CD14-positive monocyte (primary cell): ENCODE measurements at regions not wholly inside any gene's neighbourhood (a gene's known extent, or its start where the extent isn't known, plus 50 kb on each side); places are given as distances from the start of the nearest gene placed in this dataset.

Experiments
- DNase-seq, 3 donors: peaks; one replicate each; pipeline ENCODE4 v3.0.0-alpha.2; 2011 to 2022
- H2AFZ ChIP-seq: 2 replicates; pipeline ENCODE4 v1.6.0; 2012; ENCODE audit warnings: mild to moderate bottlenecking, low read depth, low read length, inconsistent platforms; ENCODE audit not compliant: insufficient read depth, poor library complexity, severe bottlenecking
- H3K27ac ChIP-seq, 2 donors: 1 replicate in 1 of 2; 2 replicates in 1 of 2; pipeline ENCODE4 v1.5.1; 2012 to 2013; ENCODE audit warnings: low read length in 2 of 2, control low read depth in 1 of 2, inconsistent platforms in 1 of 2, low read depth in 1 of 2, mild to moderate bottlenecking in 1 of 2
- H3K27me3 ChIP-seq, 2 donors: one replicate each; pipeline versions ENCODE4 v1.6.0 to v1.6.1; 2011 to 2013; ENCODE audit warnings: low read length in 2 of 2; ENCODE audit not compliant: control insufficient read depth in 2 of 2, insufficient read depth in 2 of 2
- H3K36me3 ChIP-seq, 2 donors: replicated peaks in 1 of 2; 1 replicate in 1 of 2; 2 replicates in 1 of 2; pipeline versions ENCODE4 v1.5.1 to v1.6.1; 2012 to 2013; ENCODE audit warnings: low read length in 2 of 2, control low read depth in 1 of 2, inconsistent platforms in 1 of 2, mild to moderate bottlenecking in 1 of 2; ENCODE audit not compliant: insufficient read depth in 2 of 2, control insufficient read depth in 1 of 2
- H3K4me1 ChIP-seq, 2 donors: 1 replicate in 1 of 2; 2 replicates in 1 of 2; pipeline versions ENCODE4 v1.5.1 to v1.6.1; 2012 to 2013; ENCODE audit warnings: low read length in 2 of 2, control low read depth in 1 of 2, inconsistent platforms in 1 of 2, mild to moderate bottlenecking in 1 of 2, moderate library complexity in 1 of 2; ENCODE audit not compliant: insufficient read depth in 2 of 2, control insufficient read depth in 1 of 2
- H3K4me2 ChIP-seq: replicated peaks from 2 replicates; pipeline ENCODE3; 2012; ENCODE audit warnings: low read length, moderate library complexity, mild to moderate bottlenecking; ENCODE audit not compliant: poor library complexity, severe bottlenecking; ENCODE audit errors: extremely low read depth
- H3K4me3 ChIP-seq, 3 experiments: fragments of 200-600 bp in 1 of 3; sonication (generic) in 1 of 3; replicated peaks in 1 of 3; 1 replicate in 2 of 3; 2 replicates in 1 of 3; pipeline ENCODE4 v1.5.1; 2011 to 2013; ENCODE audit warnings: low read length in 3 of 3, mild to moderate bottlenecking in 3 of 3, control low read depth in 2 of 3, low read depth in 2 of 3, inconsistent platforms in 1 of 3, moderate library complexity in 1 of 3
- H3K79me2 ChIP-seq: 2 replicates; pipeline ENCODE4 v1.6.0; 2012; ENCODE audit warnings: mild to moderate bottlenecking, control low read depth, inconsistent platforms, low read length, moderate library complexity; ENCODE audit not compliant: insufficient read depth
- H3K9ac ChIP-seq: 2 replicates; pipeline ENCODE4 v1.6.0; 2017; ENCODE audit warnings: low read length, mild to moderate bottlenecking; ENCODE audit not compliant: insufficient read depth, poor library complexity, severe bottlenecking
- H3K9me3 ChIP-seq, 2 donors: replicated peaks in 1 of 2; 1 replicate in 1 of 2; 2 replicates in 1 of 2; pipeline versions ENCODE4 v1.5.1 to v1.6.1; 2012 to 2013; ENCODE audit warnings: low read length in 2 of 2, control low read depth in 1 of 2; ENCODE audit not compliant: control insufficient read depth in 1 of 2, insufficient read depth in 1 of 2
- H4K20me1 ChIP-seq: 2 replicates; pipeline ENCODE4 v1.6.0; 2012; ENCODE audit warnings: mild to moderate bottlenecking, low read length, control low read depth, moderate library complexity; ENCODE audit not compliant: insufficient read depth
- H3K27ac Mint-ChIP-seq, 7 donors: one replicate each; pipeline ENCODE4 v1.8.0; 2020; ENCODE audit warnings: mild to moderate bottlenecking in 7 of 7, mixed read lengths in 7 of 7, moderate library complexity in 6 of 7, inconsistent platforms in 2 of 7
- H3K27me3 Mint-ChIP-seq, 3 donors: one replicate each; pipeline ENCODE4 v1.8.0; 2021 to 2022; ENCODE audit warnings: low read depth in 3 of 3, mild to moderate bottlenecking in 3 of 3, mixed read lengths in 3 of 3, moderate library complexity in 3 of 3, inconsistent platforms in 1 of 3
- H3K36me3 Mint-ChIP-seq, 2 donors: one replicate each; pipeline ENCODE4 v1.8.0; 2020; ENCODE audit warnings: mixed read lengths in 2 of 2, inconsistent platforms in 1 of 2, mild to moderate bottlenecking in 1 of 2
- H3K4me1 Mint-ChIP-seq: one replicate; pipeline ENCODE4 v1.8.0; 2020; ENCODE audit warnings: mild to moderate bottlenecking, mixed read lengths
- H3K4me3 Mint-ChIP-seq, 2 donors: one replicate each; pipeline ENCODE4 v1.8.0; 2020; ENCODE audit warnings: mild to moderate bottlenecking in 2 of 2, mixed read lengths in 2 of 2, moderate library complexity in 1 of 2
- H3K9me3 Mint-ChIP-seq, 7 donors: one replicate each; pipeline ENCODE4 v1.8.0; 2020 to 2022; ENCODE audit warnings: mixed read lengths in 7 of 7, mild to moderate bottlenecking in 6 of 7, moderate library complexity in 6 of 7, inconsistent platforms in 2 of 7
- CTCF ChIP-seq: fragments of 200-600 bp; IDR thresholded peaks from one replicate; pipeline ENCODE4 v1.8.0; 2022; ENCODE audit warnings: antibody characterized with exemption, mild to moderate bottlenecking
- WGBS: methylation state at CpG from one replicate; pipeline ENCODE4 v1.1.5; 2013; ENCODE audit warnings: missing lambda C conversion rate; ENCODE audit not compliant: insufficient coverage; 5-methylcytosine and 5-hydroxymethylcytosine counted together
- intact Hi-C, 2 donors: fragments of 100-400 bp; cut with micrococcal nuclease; formaldehyde crosslinking; loops; one replicate each; pipeline versions ENCODE4 v1.15.0 to v1.15.1; 2023

GRCh38 chr12:32015036-32015435 lies 55.8 kb downstream of the RESF1 start:
- H3K9me3 Mint-ChIP-seq, result no peaks in the 10 kb centered on the region
- no peaks in the 10 kb centered on the region for H4K20me1 ChIP-seq
- no peak overlapping the region for H3K4me2 ChIP-seq
- no peaks in the 10 kb centered on the region for H3K9me3 ChIP-seq
- H3K27me3 Mint-ChIP-seq, result peaks cover 3 to 10% (median 5%) of the 10 kb centered on the region in 3 donors
- H3K4me1 ChIP-seq, result no peaks in the 10 kb centered on the region
- no peak for TF ChIP-seq CTCF
- no peak overlapping the region for H3K4me3 Mint-ChIP-seq
- H3K79me2 ChIP-seq, result no peaks in the 10 kb centered on the region
- no peaks in the 10 kb centered on the region for H3K4me1 Mint-ChIP-seq
- no peaks in the 10 kb centered on the region for H3K27me3 ChIP-seq
- H3K27ac ChIP-seq, result no peak overlapping the region
- 18% methylated on average over 2 of the region's 4 CpGs for WGBS
- no peak overlapping the region for H3K9ac ChIP-seq
- H3K27ac Mint-ChIP-seq, result no peak overlapping the region
- H3K36me3 Mint-ChIP-seq, result no peaks in the 10 kb centered on the region
- intact Hi-C loops, result no loop called here
- H3K36me3 ChIP-seq, result no peaks in the 10 kb centered on the region
- H3K4me3 ChIP-seq, result no peak overlapping the region
- no peak for DNase-seq
- H2AFZ ChIP-seq, result no peak overlapping the region

GRCh38 chr12:32016680-32017482 lies 57.7 kb downstream of the RESF1 start:
- intact Hi-C loops, result no loop called here
- H3K4me1 Mint-ChIP-seq, result no peaks in the 10 kb centered on the region

More at GRCh38 chr12:32016680-32017482, 57.7 kb downstream of the RESF1 start:
- no peaks in the 10 kb centered on the region for H4K20me1 ChIP-seq
- no peak overlapping the region for H2AFZ ChIP-seq
- H3K9ac ChIP-seq, result no peak overlapping the region
- TF ChIP-seq CTCF, result no peak
- H3K9me3 ChIP-seq, result no peaks in the 10 kb centered on the region
- H3K4me1 ChIP-seq, result no peaks in the 10 kb centered on the region
- peaks cover 5 to 9% (median 6%) of the 10 kb centered on the region in 3 donors for H3K27me3 Mint-ChIP-seq
- H3K4me3 Mint-ChIP-seq, result no peak overlapping the region
- peaks cover 0 to 2% (median 0%) of the 10 kb centered on the region in 7 donors for H3K9me3 Mint-ChIP-seq
- H3K36me3 ChIP-seq, result no peaks in the 10 kb centered on the region
- H3K4me3 ChIP-seq, result no peak overlapping the region
- no peaks in the 10 kb centered on the region for H3K27me3 ChIP-seq
- no peak overlapping the region for H3K27ac Mint-ChIP-seq
- no peaks in the 10 kb centered on the region for H3K36me3 Mint-ChIP-seq
- no peaks in the 10 kb centered on the region for H3K79me2 ChIP-seq
- no peak for DNase-seq
- WGBS, result 90% methylated on average over 2 of the region's 3 CpGs
- no peak overlapping the region for H3K4me2 ChIP-seq
- no peak overlapping the region for H3K27ac ChIP-seq
